ENCODE measurements at regions not wholly inside any gene's neighbourhood (a gene's known extent, or its start where the extent isn't known, plus 50 kb on each side); places are given as distances from the start of the nearest gene placed in this dataset.

- TF ChIP-seq GATA2 (IDR thresholded peaks at IDR 0.05; ENCODE audit: low read depth, low read length) (no peak), GATA3 (IDR thresholded peaks at IDR 0.05; ENCODE audit: low read depth, low read length) (no peak)
Measured at GRCh38 chr2:182541268-182541667, 114.4 kb upstream of the PDE1A start.

GRCh38 chr2:182542501-182543258, 115.8 kb upstream of the PDE1A start:
- TF ChIP-seq GATA2 (IDR thresholded peaks at IDR 0.05; ENCODE audit: low read depth, low read length) (no peak), GATA3 (IDR thresholded peaks at IDR 0.05; ENCODE audit: low read depth, low read length) (no peak)

GRCh38 chr2:182543741-182544525, 117.1 kb upstream of the PDE1A start:
- TF ChIP-seq GATA2 (IDR thresholded peaks at IDR 0.05; ENCODE audit: low read depth, low read length) (no peak), GATA3 (IDR thresholded peaks at IDR 0.05; ENCODE audit: low read depth, low read length) (no peak)

- TF ChIP-seq GATA2 (IDR thresholded peaks at IDR 0.05; ENCODE audit: low read depth, low read length), result no peak
- no peak for TF ChIP-seq GATA3 (IDR thresholded peaks at IDR 0.05; ENCODE audit: low read depth, low read length)
Measured at GRCh38 chr2:182545420-182546167, 118.8 kb upstream of the PDE1A start.

GRCh38 chr2:182548031-182548950, 121.5 kb upstream of the PDE1A start:
- no peak for TF ChIP-seq GATA2 (IDR thresholded peaks at IDR 0.05; ENCODE audit: low read depth, low read length)
- no peak for TF ChIP-seq GATA3 (IDR thresholded peaks at IDR 0.05; ENCODE audit: low read depth, low read length)

- TF ChIP-seq GATA3 (IDR thresholded peaks at IDR 0.05; ENCODE audit: low read depth, low read length) (no peak), GATA2 (IDR thresholded peaks at IDR 0.05; ENCODE audit: low read depth, low read length) (no peak)
Measured at GRCh38 chr2:182550234-182550633, 123.4 kb upstream of the PDE1A start.

- TF ChIP-seq GATA3 (IDR thresholded peaks at IDR 0.05; ENCODE audit: low read depth, low read length) (no peak), GATA2 (IDR thresholded peaks at IDR 0.05; ENCODE audit: low read depth, low read length) (no peak)
Measured at GRCh38 chr2:182553483-182553882, 126.6 kb upstream of the PDE1A start.

GRCh38 chr2:182554950-182555349, 128.1 kb upstream of the PDE1A start:
- no peak for TF ChIP-seq GATA3 (IDR thresholded peaks at IDR 0.05; ENCODE audit: low read depth, low read length)
- TF ChIP-seq GATA2 (IDR thresholded peaks at IDR 0.05; ENCODE audit: low read depth, low read length), result no peak

GRCh38 chr2:182558564-182558963, 131.7 kb upstream of the PDE1A start:
- no peak for TF ChIP-seq GATA3 (IDR thresholded peaks at IDR 0.05; ENCODE audit: low read depth, low read length)

- TF ChIP-seq GATA3 (IDR thresholded peaks at IDR 0.05; ENCODE audit: low read depth, low read length), result no peak
- no peak for TF ChIP-seq GATA2 (IDR thresholded peaks at IDR 0.05; ENCODE audit: low read depth, low read length)
Measured at GRCh38 chr2:182559623-182560022, 132.8 kb upstream of the PDE1A start.

GRCh38 chr2:182565911-182566567, 139.2 kb upstream of the PDE1A start:
- TF ChIP-seq GATA3 (IDR thresholded peaks at IDR 0.05; ENCODE audit: low read depth, low read length) (no peak), GATA2 (IDR thresholded peaks at IDR 0.05; ENCODE audit: low read depth, low read length) (no peak)

GRCh38 chr2:182573553-182573952, 142.5 kb upstream of the DNAJC10 start:
- TF ChIP-seq GATA3 (IDR thresholded peaks at IDR 0.05; ENCODE audit: low read depth, low read length) (no peak), GATA2 (IDR thresholded peaks at IDR 0.05; ENCODE audit: low read depth, low read length) (no peak)

GRCh38 chr2:182577816-182578215, 138.2 kb upstream of the DNAJC10 start:
- TF ChIP-seq GATA2 (IDR thresholded peaks at IDR 0.05; ENCODE audit: low read depth, low read length) (no peak), GATA3 (IDR thresholded peaks at IDR 0.05; ENCODE audit: low read depth, low read length) (no peak)
